Activated CD8-positive, alpha-beta memory T cell treated with anti-CD3 and anti-CD28 coated beads, Interleukin-2, amount 50 U/mL, for 24 hours (primary cell): ENCODE measurements at regions not wholly inside any gene's neighbourhood (a gene's known extent, or its start where the extent isn't known, plus 50 kb on each side); places are given as distances from the start of the nearest gene placed in this dataset.

Experiments
- DNase-seq: peaks from one replicate; pipeline ENCODE4 v3.0.0-alpha.2; 2020; ENCODE audit errors: extremely low read depth

DNA sequence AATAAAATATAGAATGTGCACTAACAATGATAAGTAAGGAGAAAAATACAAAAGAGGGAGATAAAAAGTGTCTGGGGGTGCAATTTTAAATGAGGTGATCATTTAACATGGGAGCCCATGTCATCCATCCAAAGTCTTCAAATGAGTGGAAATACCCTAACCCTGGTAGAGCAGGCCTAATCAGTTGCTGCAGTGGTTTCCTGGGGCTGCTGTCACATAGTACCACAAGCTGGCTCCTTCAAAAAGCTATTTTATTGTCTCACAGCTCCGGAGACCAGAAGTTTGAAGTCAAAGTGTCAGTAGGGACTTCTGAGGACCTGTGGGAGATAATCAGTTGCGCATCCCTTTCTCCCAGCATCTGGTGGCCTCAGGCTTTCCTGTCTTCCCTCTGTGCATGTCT lies 717.9 kb downstream of the DIAPH3 start:
- no peak for DNase-seq

DNA sequence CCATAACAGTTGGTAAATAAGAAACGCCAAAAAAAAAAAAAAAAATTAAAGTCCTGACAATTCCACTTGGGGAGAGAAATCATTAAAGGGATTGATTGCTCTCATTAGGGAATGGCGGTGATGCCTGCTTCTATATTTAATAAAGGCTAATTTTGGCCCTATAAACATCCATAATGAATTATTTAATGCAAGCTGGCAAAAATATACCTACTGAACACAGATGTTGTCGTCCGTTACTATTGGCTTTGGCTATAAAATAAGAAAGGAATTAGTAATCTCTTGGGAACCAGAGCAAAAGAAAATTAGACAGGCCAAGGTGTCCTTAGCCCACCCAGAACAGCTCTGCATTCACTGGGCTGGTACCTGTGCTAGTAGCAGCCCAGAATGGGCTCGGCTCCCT lies 717.3 kb downstream of the DIAPH3 start:
- no peak for DNase-seq

DNA sequence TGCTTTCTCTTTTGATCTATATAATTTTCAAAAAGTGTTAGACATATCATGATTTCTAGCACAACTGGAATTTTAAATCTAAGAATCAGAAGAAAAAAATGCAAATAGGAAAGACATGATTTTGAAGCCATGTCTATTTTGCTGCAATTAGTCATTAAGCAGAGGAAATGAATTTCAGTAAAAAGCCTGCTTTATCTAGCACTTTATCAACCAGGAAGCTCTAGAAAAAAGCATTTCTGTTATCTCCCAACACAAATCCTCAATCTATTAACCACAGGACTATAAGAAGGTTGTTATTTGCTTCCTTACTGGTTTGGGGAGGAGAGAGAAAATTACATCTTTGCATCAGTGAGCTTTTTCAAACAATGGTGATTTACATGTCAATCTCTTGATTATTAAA lies 716.7 kb downstream of the DIAPH3 start:
- DNase-seq, result no peak

DNA sequence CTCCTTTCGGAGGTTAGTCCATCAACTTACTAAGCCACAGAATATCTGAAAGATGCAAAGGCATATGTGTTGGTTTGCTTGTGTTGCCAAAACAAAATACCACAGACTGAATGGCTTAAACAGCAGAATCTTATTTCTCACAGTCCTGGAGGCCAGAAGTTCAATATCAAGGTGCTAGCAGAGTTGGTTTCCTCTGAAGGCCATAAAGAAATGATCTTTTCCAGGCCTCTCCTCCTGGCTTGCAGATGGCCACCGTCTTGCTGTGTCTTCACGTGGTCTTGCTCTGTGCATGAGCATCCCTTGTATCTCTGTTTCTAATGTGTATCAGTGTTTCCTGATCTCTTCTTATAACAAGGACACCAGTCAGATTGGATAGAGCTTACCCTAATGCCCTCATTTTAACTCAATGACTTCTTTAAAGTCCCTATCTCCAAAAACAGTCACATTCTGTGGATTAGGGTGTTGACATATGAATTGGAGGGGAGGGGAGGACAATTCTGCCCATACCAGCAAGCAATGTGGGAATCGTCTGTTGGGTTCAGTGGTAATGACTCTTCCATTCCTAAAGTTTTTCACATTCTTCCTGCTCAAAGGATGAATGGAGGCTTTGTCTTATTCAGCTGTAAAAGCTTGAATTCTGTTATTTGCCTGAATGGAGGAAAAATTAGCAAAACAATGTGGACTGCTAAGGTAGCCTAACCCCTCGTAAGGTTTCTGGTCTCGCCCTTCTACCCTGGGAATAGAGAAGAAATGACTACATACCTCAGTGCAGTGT lies 715.7 kb downstream of the DIAPH3 start:
- no peak for DNase-seq

DNA sequence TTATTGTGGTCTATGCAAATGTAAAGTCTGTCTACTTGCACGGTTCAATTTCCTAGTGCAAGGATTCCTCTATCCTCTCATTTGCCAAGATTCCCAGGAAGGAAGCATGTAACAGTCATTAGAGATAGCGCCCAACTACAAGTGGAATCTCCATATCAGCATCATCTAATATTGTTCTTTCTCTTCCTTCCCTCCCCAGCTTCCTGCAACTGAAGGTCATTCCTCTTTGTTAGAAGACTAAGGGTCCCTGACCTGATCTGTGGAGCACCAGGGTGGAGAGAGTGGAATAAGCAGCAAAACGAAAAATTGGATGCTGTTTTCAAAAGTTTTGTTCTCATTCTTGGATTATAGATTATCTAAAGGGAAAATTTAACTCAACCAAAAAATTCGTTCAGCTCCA lies 714.0 kb downstream of the DIAPH3 start:
- no peak for DNase-seq

DNA sequence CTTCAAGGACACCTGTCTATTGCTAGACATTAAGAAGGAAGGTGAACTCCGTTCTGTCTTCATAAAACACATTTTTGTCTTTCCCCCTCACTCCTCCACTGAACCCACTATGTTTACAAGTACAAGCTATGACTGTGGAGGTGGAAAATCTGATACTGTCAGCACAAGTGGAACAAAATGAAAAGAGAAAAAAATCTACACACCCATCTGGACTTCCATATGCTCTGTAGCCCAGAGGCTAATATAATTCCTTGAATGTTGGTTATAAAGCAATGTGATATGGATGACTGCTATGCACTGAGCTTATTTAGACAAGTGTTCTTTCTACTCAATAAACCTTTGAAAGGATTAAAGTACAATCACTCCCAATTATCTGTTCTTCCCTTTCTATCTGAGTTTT lies 713.5 kb downstream of the DIAPH3 start:
- DNase-seq, result no peak

DNA sequence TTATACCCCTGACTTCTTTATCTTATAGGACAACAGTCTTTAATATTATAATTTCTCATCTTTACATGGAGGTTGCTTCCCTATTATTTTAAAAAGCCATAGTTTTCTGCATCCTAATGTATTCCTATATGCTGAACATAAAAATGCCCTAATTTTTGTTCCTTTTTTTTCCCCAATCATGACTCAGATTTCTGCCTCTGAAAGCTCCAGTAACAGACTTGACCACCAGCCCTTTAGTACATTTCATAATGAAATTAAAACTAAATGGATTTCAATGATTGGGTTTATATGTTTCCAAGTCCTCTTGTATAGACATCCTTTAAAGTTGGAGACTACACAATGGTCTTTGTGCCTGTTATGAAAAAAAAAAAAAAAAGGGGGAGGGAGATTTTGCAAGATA lies 712.5 kb downstream of the DIAPH3 start:
- no peak for DNase-seq

DNA sequence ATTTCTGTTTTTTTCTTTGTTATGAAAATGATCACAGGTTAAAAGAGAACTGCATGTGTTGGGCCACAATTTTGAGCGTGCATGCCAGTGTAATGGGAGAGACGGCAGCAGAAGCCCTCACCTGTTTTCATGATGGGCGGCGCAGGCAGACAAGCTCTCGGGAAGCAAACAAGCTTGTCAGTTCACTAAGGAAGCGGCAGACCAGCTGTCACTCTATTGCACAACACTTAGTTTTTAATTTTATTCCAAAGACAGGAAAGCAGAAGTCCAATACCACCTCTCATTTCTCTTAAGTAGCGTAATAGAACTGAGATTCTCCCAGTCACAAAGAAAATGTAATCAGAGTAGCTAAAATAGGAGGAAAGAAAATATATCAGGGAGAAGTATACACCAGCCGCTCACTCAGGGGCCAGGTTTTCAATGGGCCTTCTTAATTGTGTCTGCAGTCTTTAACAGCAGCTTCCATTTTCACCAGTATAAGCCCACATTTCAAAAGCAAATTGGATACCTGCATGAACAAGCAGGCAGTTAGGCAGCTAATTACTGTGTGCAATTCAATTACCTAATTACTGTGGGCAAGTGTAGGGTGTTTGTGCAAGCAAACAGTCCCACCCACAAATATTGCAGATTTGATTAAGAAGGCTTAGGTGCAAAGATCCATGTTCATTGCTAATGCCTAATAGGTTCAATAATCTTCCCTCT lies 711.4 kb downstream of the DIAPH3 start:
- no peak for DNase-seq

DNA sequence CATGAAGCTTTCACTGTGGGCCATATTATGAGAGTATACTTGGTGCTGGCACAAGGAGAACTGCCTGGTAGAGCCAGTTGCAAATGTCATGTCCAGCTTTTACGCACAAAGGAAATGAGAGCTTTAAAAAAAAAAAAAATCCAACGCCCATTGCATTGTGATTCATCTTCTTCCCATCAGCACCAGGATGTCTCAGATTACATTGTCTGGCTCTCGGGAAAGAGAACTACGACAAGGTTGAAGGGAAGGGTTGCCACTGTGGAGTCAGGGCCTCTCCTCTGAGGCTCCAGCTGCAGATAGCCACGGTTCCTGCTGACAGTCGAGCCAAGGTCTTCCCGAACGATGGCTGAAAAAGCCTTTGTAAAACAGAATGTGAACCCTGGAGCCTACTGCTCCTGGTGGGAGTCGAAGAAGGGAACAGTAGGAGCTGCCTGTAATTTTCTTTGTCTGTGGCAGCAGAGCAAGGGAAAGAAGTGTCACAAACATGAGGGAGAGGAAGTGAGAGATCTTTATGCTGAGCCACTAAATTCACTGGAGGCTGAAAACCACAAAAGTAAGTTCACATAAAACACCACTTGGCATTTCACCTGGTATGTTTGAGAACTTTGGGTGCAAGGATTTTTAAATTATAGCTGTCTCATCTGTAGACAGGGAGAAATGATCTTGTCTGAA lies 704.7 kb downstream of the DIAPH3 start:
- no peak for DNase-seq

DNA sequence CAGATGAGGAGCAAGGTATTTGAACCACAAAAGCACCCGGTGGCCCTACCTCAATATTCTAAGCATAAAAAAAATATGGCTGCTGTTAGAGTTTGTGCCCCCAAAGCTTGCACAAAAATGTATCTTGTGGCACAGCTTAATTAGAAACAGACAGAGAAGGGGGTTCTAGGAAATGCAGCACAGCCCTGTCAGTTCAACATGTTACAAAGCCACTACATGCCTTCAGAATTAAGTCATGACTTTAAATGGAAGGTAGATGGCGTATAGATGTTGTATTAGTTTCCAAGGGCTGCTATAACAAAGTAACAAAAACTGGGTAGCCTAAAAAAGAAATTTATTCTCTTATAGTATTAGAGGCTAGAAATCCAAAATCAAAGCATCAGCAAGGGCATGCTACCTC lies 703.8 kb downstream of the DIAPH3 start:
- DNase-seq, result no peak

DNA sequence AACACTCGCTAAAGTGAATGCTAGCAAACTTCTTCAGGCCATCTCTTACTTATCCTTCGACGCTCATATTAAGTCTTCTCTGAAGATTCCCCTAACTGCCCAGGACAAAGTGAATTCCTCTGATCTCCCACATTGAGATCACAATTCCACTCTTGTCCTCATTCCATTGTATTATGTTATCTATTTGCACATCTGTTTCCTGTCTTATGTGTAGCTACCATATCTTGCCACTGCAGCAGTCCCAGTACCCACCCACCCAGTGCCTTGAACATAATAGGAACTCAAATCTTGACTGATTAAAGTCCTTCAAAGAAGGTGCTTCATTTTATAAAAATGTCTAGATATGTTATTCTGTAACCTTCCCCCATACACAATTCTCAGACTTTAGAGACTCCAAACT lies 702.3 kb downstream of the DIAPH3 start:
- DNase-seq, result no peak

DNA sequence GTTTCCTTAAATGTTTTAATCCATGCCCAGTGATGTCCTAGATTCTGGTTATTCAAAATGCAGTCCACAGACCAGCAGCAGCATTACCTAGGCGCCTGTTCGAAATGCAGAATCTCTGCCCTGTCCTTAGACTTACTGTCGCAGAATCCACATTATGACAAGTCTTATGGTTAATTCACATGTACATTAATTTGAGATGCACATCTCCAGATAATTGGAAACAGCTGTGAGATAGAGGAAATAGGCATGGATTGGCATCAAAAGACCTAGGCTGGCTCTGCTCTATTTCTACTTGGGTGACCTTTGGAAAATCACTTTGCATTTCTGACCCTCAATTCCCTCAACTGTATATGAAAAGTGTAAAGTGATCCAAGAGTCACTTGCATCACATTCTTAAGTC lies 700.7 kb downstream of the DIAPH3 start:
- DNase-seq, result no peak

DNA sequence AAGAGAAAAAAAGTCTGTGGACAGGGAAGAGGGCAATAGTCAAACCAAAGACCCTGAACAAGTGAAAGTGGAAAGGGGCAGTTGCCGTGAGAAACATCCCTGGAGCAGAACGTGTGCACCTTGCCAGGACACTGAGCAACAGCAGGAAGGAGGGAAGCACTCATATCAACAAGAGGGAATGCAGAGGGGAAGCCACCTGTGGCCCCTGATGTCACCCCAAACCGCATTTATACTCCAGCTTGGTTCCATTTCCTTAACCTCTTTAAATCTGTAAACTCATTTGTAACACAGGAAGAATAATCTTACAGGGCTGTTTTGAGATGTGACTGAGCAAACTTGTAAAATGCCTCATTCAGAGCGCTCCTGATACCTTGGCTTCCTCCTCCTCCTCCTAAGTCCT lies 698.8 kb downstream of the DIAPH3 start:
- DNase-seq, result no peak

DNA sequence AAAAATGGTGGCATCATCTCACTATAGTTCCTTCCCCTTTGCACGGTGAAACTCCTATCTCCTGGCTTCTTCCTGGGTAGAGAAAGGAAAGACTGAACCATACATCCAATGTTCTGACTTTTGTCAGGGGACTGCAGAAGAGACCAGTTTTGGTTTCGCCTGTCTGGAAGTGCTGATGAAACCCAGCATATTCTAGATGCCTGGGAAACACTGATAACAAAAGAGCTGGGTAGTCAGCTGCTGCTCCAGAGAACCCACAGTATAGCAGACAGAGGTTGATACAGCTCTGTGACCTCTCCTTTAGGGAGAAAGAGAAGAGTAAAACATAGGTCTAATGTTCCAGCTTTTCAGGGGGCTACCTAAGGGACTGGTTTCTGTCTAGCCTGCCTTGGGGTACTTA lies 695.3 kb downstream of the DIAPH3 start:
- DNase-seq, result no peak

DNA sequence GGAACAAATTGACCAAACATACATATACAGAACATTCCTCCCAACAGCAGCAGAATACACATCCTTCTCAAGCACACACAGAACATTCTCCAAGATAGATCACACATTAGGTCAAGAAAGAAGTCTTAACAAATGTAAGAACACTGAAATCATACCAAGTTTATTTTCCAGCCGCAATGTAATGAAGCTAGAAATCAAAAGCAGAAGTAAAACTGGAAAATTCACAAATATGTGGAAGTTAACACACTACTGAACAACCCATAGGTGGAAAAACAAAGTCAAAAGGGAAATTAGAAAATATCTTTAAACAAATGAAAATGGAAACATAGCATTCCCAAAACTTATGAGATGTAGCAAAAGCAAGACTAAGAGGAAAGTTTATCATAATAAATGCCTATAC lies 692.6 kb downstream of the DIAPH3 start:
- DNase-seq, result no peak

DNA sequence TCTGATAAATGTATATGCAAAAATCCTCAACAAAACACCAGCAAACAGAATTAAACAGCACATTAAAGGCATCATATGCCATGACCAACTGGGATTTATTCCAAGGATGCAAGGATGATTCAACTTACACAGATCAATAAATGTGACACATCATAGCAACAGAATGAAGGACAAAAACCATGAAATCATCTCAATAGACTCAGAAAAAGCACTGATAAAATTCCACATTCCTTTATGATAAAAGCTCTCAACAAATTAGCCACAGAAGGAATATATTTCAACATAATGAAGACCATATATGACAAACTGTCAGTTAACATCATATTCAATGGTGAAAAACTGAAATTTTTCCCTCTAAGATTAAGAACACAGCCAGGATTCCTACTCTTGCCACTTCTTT lies 691.6 kb downstream of the DIAPH3 start:
- no peak for DNase-seq

DNA sequence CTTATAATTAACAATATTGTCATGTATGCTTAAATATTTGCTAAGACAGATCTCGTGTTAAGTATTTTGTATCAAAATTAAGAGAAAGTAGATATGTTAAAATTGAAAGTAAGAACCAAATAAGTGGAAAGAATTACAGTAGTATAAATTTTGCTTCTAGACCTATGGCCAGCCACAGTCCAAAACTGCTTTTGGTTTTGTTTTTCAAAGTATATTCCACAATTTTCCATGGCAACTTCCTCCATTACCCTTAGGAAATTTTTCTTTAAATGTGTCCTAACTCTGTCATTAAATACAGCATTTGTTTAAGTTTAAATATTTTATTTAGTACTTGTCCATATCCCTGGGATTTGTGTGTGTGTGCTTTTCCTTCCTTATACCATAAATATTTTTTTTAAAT lies 689.0 kb downstream of the DIAPH3 start:
- no peak for DNase-seq

DNA sequence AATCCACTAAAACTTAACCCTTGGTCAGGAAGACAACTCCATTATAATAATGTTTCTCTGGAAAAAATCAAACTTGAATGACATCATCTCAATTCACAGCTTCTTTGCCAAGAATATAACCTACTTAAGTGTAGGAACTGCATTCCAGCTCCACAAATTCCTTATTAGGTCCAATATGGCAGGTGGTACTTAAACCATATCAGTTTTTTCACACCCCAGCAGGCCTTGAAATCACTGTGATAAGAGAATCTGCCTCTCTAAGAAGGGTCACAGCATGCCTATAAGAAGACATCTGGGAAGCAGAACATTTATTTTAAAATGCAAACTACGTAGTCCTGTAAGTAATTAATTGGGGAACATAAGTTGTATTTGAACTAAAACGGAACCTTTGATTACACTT lies 687.8 kb downstream of the DIAPH3 start:
- DNase-seq, result no peak

DNA sequence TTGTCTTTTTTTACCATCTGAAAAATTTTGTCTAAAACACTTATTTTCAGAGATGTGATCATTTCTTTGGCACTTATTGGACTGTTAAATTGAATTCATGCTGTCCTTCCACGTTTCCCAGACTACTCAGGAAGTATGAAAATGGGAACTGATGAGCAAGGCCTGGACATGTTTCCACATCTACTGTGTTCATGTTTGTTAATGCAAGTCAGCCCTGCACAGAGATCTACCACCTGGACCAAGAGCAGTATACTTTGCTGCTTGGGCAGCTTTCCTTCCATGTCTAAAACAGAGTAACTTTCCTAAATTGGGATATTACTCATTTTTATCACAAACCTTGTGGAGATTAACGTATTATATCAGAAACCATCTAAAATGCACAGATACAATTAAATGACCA lies 687.4 kb downstream of the DIAPH3 start:
- DNase-seq, result no peak

DNA sequence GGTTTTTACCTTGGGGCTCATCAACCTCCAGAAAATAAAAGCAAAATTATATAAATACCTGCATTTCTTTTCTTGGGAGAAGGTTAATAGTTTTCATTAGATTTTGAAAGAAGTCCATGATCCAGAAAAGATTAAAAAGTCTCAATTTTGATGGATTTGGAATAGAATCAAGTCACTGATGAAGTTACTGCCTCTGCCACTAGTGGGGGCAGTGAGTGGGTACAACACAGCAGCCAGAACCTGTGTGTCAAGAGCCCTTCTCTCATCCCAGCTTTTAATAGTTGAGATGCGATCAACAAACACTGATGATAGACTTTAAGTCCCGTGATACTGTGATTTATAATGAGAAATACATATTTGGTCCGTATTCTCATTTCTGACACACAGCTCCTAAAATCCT lies 686.7 kb downstream of the DIAPH3 start:
- DNase-seq, result no peak

DNA sequence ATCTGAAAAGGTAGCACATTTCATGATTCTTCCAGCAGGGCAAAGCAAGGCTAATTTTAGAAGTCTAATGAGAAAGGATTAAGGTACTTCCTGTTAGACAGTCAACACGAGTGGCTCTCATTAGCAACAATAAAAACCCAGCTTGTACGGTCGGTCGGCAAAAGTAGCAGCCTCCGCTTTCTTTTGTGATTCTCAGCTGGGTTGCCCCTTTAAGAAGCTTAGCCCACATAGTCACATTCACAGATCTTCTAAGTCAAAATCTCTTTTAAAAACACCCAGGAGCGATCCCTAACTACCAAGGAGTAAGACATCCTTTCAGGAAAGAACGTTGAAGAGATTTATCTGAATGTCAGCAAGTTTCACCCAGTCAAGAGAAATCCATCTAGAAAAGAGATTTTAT lies 684.8 kb downstream of the DIAPH3 start:
- DNase-seq, result no peak

DNA sequence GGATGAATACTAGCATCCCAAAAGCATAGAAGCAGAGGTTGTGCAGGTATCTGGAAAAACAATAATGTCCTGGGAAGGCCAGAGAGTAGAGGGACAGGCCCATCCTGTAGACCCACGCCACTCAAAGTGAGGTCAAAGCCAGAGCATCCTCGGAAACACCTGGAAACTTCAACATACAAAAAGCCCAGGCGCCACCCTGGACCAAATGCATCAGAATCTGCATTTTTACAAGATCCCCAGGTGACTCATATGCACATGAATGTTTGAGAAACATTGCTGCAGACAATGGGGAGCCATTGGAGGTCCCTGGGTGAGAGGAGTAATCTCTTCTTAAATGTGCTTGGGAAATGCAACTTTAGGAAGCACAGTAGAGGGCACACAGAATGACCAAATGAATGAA lies 684.1 kb downstream of the DIAPH3 start:
- DNase-seq, result no peak
